NB4 (cell line): ENCODE measurements at regions not wholly inside any gene's neighbourhood (a gene's known extent, or its start where the extent isn't known, plus 50 kb on each side); places are given as distances from the start of the nearest gene placed in this dataset.

Experiments
- MYC ChIP-seq: IDR thresholded peaks from 2 replicates; pipeline ENCODE4 v1.6.1; 2011; ENCODE audit warnings: low read depth, low read length
- POLR2A ChIP-seq: IDR thresholded peaks from 2 replicates; pipeline ENCODE4 v1.6.1; 2011; ENCODE audit warnings: mild to moderate bottlenecking; ENCODE audit not compliant: insufficient read length; ENCODE audit errors: extremely low read depth
- TF ChIP-seq, protein P1 (sequence below): IDR thresholded peaks from one replicate; pipeline ENCODE4 v1.5.1; 2012; ENCODE audit warnings: low read depth, low read length
- TF ChIP-seq, protein P2 (sequence below): IDR thresholded peaks from 2 replicates; pipeline ENCODE4 v1.6.1; 2011; ENCODE audit warnings: low read depth, low read length

GRCh38 chr5:4665911-4666310 lies 474.2 kb upstream of the ADAMTS16 start:
- TF ChIP-seq, protein P1, sequence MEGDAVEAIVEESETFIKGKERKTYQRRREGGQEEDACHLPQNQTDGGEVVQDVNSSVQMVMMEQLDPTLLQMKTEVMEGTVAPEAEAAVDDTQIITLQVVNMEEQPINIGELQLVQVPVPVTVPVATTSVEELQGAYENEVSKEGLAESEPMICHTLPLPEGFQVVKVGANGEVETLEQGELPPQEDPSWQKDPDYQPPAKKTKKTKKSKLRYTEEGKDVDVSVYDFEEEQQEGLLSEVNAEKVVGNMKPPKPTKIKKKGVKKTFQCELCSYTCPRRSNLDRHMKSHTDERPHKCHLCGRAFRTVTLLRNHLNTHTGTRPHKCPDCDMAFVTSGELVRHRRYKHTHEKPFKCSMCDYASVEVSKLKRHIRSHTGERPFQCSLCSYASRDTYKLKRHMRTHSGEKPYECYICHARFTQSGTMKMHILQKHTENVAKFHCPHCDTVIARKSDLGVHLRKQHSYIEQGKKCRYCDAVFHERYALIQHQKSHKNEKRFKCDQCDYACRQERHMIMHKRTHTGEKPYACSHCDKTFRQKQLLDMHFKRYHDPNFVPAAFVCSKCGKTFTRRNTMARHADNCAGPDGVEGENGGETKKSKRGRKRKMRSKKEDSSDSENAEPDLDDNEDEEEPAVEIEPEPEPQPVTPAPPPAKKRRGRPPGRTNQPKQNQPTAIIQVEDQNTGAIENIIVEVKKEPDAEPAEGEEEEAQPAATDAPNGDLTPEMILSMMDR, result no peak
- TF ChIP-seq POLR2A, result no peak
- TF ChIP-seq, protein P2, sequence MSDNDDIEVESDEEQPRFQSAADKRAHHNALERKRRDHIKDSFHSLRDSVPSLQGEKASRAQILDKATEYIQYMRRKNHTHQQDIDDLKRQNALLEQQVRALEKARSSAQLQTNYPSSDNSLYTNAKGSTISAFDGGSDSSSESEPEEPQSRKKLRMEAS, result no peak
- TF ChIP-seq MYC, result no peak
